H9 (cell line): ENCODE measurements at regions not wholly inside any gene's neighbourhood (a gene's known extent, or its start where the extent isn't known, plus 50 kb on each side); places are given as distances from the start of the nearest gene placed in this dataset.

Experiments used
- DNase-seq: peaks from one replicate; pipeline ENCODE4 v3.0.0-alpha.2; 2017
- H2AFZ ChIP-seq: one replicate; pipeline ENCODE4 v1.6.1; 2013; ENCODE audit warnings: mild to moderate bottlenecking, low read length, control low read depth, moderate library complexity
- H2AK5ac ChIP-seq: 2 replicates; pipeline ENCODE4 v1.6.1; 2013; ENCODE audit warnings: low read length, control low read depth, mixed read lengths; ENCODE audit not compliant: insufficient read length
- H2BK120ac ChIP-seq: one replicate; pipeline ENCODE4 v1.6.1; 2013; ENCODE audit warnings: low read depth, mild to moderate bottlenecking, low read length, control low read depth, inconsistent platforms; ENCODE audit not compliant: poor library complexity, severe bottlenecking
- H2BK12ac ChIP-seq: 2 replicates; pipeline ENCODE4 v1.6.1; 2013; ENCODE audit warnings: low read length, control low read depth, mixed read lengths, low read depth; ENCODE audit not compliant: insufficient read length
- H2BK15ac ChIP-seq: 2 replicates; pipeline ENCODE4 v1.6.1; 2013; ENCODE audit warnings: low read depth, low read length, control low read depth
- H2BK20ac ChIP-seq: one replicate; pipeline ENCODE4 v1.6.1; 2013; ENCODE audit warnings: low read depth, mild to moderate bottlenecking, low read length, control low read depth, inconsistent platforms; ENCODE audit not compliant: poor library complexity, severe bottlenecking
- H2BK5ac ChIP-seq: 2 replicates; pipeline ENCODE4 v1.6.1; 2013; ENCODE audit warnings: low read length, control low read depth, mixed read lengths; ENCODE audit not compliant: insufficient read length
- H3K14ac ChIP-seq: 2 replicates; pipeline ENCODE4 v1.6.1; 2013; ENCODE audit warnings: low read length, control low read depth; ENCODE audit not compliant: insufficient read depth
- H3K18ac ChIP-seq: 2 replicates; pipeline ENCODE4 v1.6.1; 2013; ENCODE audit warnings: low read depth, mild to moderate bottlenecking, mixed read lengths, low read length, control low read depth; ENCODE audit not compliant: insufficient read length
- H3K23ac ChIP-seq: 2 replicates; pipeline ENCODE4 v1.6.1; 2013; ENCODE audit warnings: low read length, control low read depth, mixed read lengths, low read depth; ENCODE audit not compliant: insufficient read length
- H3K23me2 ChIP-seq: 2 replicates; pipeline ENCODE4 v1.6.1; 2013; ENCODE audit warnings: low read depth, mild to moderate bottlenecking, mixed read lengths, low read length, control low read depth; ENCODE audit not compliant: insufficient read length, poor library complexity, severe bottlenecking
- H3K27ac ChIP-seq: 2 replicates; pipeline ENCODE4 v1.5.1; 2013; ENCODE audit warnings: low read length, control low read depth, mixed read lengths, low read depth; ENCODE audit not compliant: insufficient read length
- H3K27me3 ChIP-seq: 2 replicates; pipeline ENCODE4 v1.6.1; 2013; ENCODE audit warnings: low read length, control low read depth, inconsistent platforms; ENCODE audit not compliant: insufficient read depth
- H3K4ac ChIP-seq: 2 replicates; pipeline ENCODE4 v1.6.1; 2013; ENCODE audit warnings: low read depth, mild to moderate bottlenecking, control low read depth, inconsistent platforms, low read length, moderate library complexity
- H3K4me1 ChIP-seq: 2 replicates; pipeline ENCODE4 v1.6.1; 2013; ENCODE audit warnings: low read length, control low read depth, inconsistent platforms; ENCODE audit not compliant: insufficient read depth
- H3K4me2 ChIP-seq: 2 replicates; pipeline ENCODE4 v1.6.1; 2013; ENCODE audit warnings: low read length, control low read depth, mixed read lengths; ENCODE audit not compliant: insufficient read length, insufficient read depth
- H3K56ac ChIP-seq: 2 replicates; pipeline ENCODE4 v1.6.1; 2013; ENCODE audit warnings: low read depth, mild to moderate bottlenecking, mixed read lengths, low read length, control low read depth; ENCODE audit not compliant: insufficient read length
- H3K79me1 ChIP-seq: 2 replicates; pipeline ENCODE4 v1.6.1; 2013; ENCODE audit warnings: low read depth, mild to moderate bottlenecking, moderate library complexity, low read length, control low read depth, inconsistent platforms; ENCODE audit not compliant: insufficient read depth, poor library complexity, severe bottlenecking
- H3K79me2 ChIP-seq: 2 replicates; pipeline ENCODE4 v1.6.1; 2013; ENCODE audit warnings: low read length, control low read depth, inconsistent platforms; ENCODE audit not compliant: insufficient read depth
- H3K9ac ChIP-seq: 2 replicates; pipeline ENCODE4 v1.6.1; 2013; ENCODE audit warnings: low read length, control low read depth, mixed read lengths; ENCODE audit not compliant: insufficient read length; ENCODE audit errors: extremely low read depth
- H3K9me3 ChIP-seq: one replicate; pipeline ENCODE4 v1.6.1; 2013; ENCODE audit warnings: low read depth, low read length, inconsistent platforms; ENCODE audit not compliant: control insufficient read depth
- H3T11ph ChIP-seq: one replicate; pipeline ENCODE4 v1.6.1; 2013; ENCODE audit warnings: mild to moderate bottlenecking, low read length, control low read depth, inconsistent platforms
- H4K20me1 ChIP-seq: one replicate; pipeline ENCODE4 v1.6.1; 2013; ENCODE audit not compliant: control insufficient read depth, insufficient read length, insufficient read depth
- H4K5ac ChIP-seq: 2 replicates; pipeline ENCODE4 v1.6.1; 2013; ENCODE audit warnings: low read depth, mild to moderate bottlenecking, mixed read lengths, low read length, control low read depth; ENCODE audit not compliant: insufficient read length
- H4K8ac ChIP-seq: replicated peaks from 2 replicates; pipeline ENCODE4 v1.6.1; 2013; ENCODE audit warnings: low read length, control low read depth, mixed read lengths, low read depth; ENCODE audit not compliant: insufficient read length
- H4K91ac ChIP-seq: 2 replicates; pipeline ENCODE4 v1.6.1; 2013; ENCODE audit warnings: low read depth, mild to moderate bottlenecking, moderate library complexity, mixed read lengths, low read length, control low read depth; ENCODE audit not compliant: insufficient read length
- H3K27ac Mint-ChIP-seq, 3 experiments: 2 replicates in 2 of 3; 3 replicates in 1 of 3; pipeline ENCODE4 v1.8.0; 2020 to 2021; ENCODE audit warnings: mixed read lengths in 3 of 3, mild to moderate bottlenecking in 1 of 3, moderate library complexity in 1 of 3
- H3K27me3 Mint-ChIP-seq: 2 replicates; pipeline ENCODE4 v1.8.0; 2021; ENCODE audit warnings: low read depth, mild to moderate bottlenecking, moderate library complexity, mixed read lengths
- H3K36me3 Mint-ChIP-seq, 3 experiments: 2 replicates in 2 of 3; 3 replicates in 1 of 3; pipeline ENCODE4 v1.8.0; 2020 to 2021; ENCODE audit warnings: low read depth in 3 of 3, mixed read lengths in 3 of 3; ENCODE audit not compliant: insufficient read depth in 1 of 3
- H3K4me1 Mint-ChIP-seq, 2 experiments: 2 replicates each; pipeline ENCODE4 v1.8.0; 2020; ENCODE audit warnings: mixed read lengths in 2 of 2
- H3K4me3 Mint-ChIP-seq, 2 experiments: 2 replicates in 1 of 2; 3 replicates in 1 of 2; pipeline ENCODE4 v1.8.0; 2020 to 2021; ENCODE audit warnings: mild to moderate bottlenecking in 2 of 2, mixed read lengths in 2 of 2, moderate library complexity in 1 of 2
- H3K9me3 Mint-ChIP-seq, 2 experiments: 2 replicates in 1 of 2; 3 replicates in 1 of 2; pipeline ENCODE4 v1.8.0; 2020; ENCODE audit warnings: mild to moderate bottlenecking in 2 of 2, mixed read lengths in 2 of 2, moderate library complexity in 1 of 2
- CTCF ChIP-seq: fragments of 200-600 bp; sonication (generic); conservative IDR thresholded peaks from 3 replicates; pipeline ENCODE4 v1.8.0; 2021; ENCODE audit warnings: antibody characterized with exemption, mild to moderate bottlenecking
- WGBS: extraction: QIAGEN DNeasy Blood & Tissue Kit; methylation state at CpG from one replicate; pipeline ENCODE4 v1.1.7; 2013; ENCODE audit warnings: missing lambda C conversion rate, low lambda C conversion rate, mixed read lengths; ENCODE audit not compliant: insufficient read length; ENCODE audit errors: extremely low coverage; 5-methylcytosine and 5-hydroxymethylcytosine counted together

GRCh38 chr5:33206962-33207506 lies 233.7 kb upstream of the TARS1 start:
- H3K18ac ChIP-seq: no peak overlapping the region
- Mint-ChIP-seq H3K27ac (no peak overlapping the region), H3K4me1 (no peaks in the 10 kb centered on the region), H3K36me3 (peaks cover 0 to 12% (median 2%) of the 10 kb centered on the region in 3 experiments; a peak in 4 of 7 replicates), H3K9me3 (peaks cover 8 to 9% of the 10 kb centered on the region in 2 experiments; a peak in 4 of 5 replicates), H3K4me3 (no peak overlapping the region), H3K27me3 (no peaks in the 10 kb centered on the region; the same call in 1 of the 2 replicates)
- H4K5ac ChIP-seq: no peak overlapping the region
- no peak overlapping the region for H3T11ph ChIP-seq
- H3K4me1 ChIP-seq: no peaks in the 10 kb centered on the region
- H2AFZ ChIP-seq: no peak overlapping the region
- H4K20me1 ChIP-seq: no peaks in the 10 kb centered on the region
- H4K8ac ChIP-seq: no peak overlapping the region
- no peak overlapping the region for H2BK5ac ChIP-seq
- H3K79me2 ChIP-seq: no peaks in the 10 kb centered on the region
- no CpG with 5 or more reads among the region's 3 CpGs for WGBS
- no peak overlapping the region for H2BK12ac ChIP-seq
- no peak overlapping the region for H3K27ac ChIP-seq
- H3K27me3 ChIP-seq: no peaks in the 10 kb centered on the region
- no peaks in the 10 kb centered on the region for H3K9me3 ChIP-seq
- H3K4ac ChIP-seq: no peak overlapping the region
- H2BK20ac ChIP-seq: no peak overlapping the region
- H2AK5ac ChIP-seq: no peak overlapping the region
- no peak overlapping the region for H2BK120ac ChIP-seq
- H3K14ac ChIP-seq: no peak overlapping the region
- TF ChIP-seq CTCF: no peak
- H3K79me1 ChIP-seq: no peaks in the 10 kb centered on the region
- no peak overlapping the region for H2BK15ac ChIP-seq
- no peak overlapping the region for H3K4me2 ChIP-seq
- no peak overlapping the region for H3K23ac ChIP-seq
- H3K56ac ChIP-seq: no peak overlapping the region
- H3K9ac ChIP-seq: no peak overlapping the region
- H3K23me2 ChIP-seq: no peaks in the 10 kb centered on the region
- H4K91ac ChIP-seq: no peak overlapping the region
- no peak for DNase-seq
